ENCODE measurements at regions not wholly inside any gene's neighbourhood (a gene's known extent, or its start where the extent isn't known, plus 50 kb on each side); places are given as distances from the start of the nearest gene placed in this dataset.

DNA sequence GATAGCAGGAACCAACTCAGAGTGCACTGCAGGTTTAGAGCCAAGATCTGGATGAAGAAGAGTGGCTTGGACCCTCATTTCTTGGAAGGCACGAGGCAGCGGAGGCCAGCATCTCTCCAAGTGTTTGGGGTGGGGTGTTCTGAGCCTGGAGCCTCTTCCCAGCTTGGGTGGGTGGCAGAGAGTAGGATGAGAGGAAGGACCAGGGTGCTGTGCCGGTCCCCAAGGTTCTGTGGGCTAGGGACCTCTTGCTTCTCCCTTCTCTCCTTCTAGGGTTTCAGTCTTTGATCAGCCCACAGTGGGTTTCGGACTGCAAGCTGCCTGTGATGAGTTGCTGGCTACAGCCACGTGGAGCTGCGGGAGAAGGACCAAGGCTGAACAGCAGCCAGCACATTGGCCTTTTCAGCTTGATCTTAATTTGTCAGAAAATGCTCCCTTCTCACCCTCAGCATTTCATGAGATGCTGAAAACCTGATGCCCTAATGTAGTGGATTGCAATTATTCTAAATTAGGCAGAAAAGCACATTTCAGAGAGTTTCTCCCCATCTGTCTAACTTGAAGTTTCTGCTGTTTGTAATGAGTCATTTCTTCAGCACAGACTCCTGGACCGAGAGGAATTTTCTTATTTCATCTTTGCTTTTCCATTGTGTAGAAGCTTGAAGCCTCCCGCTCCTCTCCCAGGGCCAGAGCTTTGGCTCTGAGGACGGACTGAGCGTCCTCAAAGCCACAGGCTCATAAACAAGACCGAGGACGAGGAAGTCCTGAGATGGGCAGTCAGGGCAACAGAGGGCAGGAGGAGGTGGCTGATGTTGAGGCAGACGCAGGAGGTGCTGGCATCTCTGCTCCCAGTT lies 99.1 kb upstream of the HDAC4 start:
- Histone ChIP-seq H3K4me2 (replicated peaks; ENCODE audit: extremely low read depth, low read length, poor library complexity, severe bottlenecking) (peak overlapping the region; percentile 68), H3K9me3 (replicated peaks in 1 of 2; ENCODE audit: control insufficient read depth in 1 of 2, insufficient read depth in 1 of 2, low read length in 2 of 2) (peaks cover 0 to 8% of the 10 kb centered on the region in 2 donors), H3K9ac (ENCODE audit: insufficient read depth, low read length, poor library complexity, severe bottlenecking) (peak overlapping the region; percentile 86), H3K79me2 (ENCODE audit: insufficient read depth, low read length) (peaks cover 21% of the 10 kb centered on the region), H3K4me3 (replicated peaks in 1 of 3; ENCODE audit: low read depth in 2 of 3, low read length in 3 of 3) (peak overlapping the region in 1 of 3 experiments; percentile 57), H3K27me3 (ENCODE audit: control insufficient read depth in 2 of 2, insufficient read depth in 2 of 2, low read length in 2 of 2) (no peaks in the 10 kb centered on the region), H3K27ac (ENCODE audit: low read depth in 1 of 2, low read length in 2 of 2) (peak overlapping the region; percentile 97 to 100), H3K4me1 (ENCODE audit: control insufficient read depth in 1 of 2, insufficient read depth in 2 of 2, low read length in 2 of 2) (peaks cover 59 to 66% of the 10 kb centered on the region in 2 donors), H3K36me3 (replicated peaks in 1 of 2; ENCODE audit: control insufficient read depth in 1 of 2, insufficient read depth in 2 of 2, low read length in 2 of 2) (no peaks in the 10 kb centered on the region), H4K20me1 (ENCODE audit: insufficient read depth, low read length) (no peaks in the 10 kb centered on the region), H2AFZ (ENCODE audit: insufficient read depth, low read depth, low read length, poor library complexity, severe bottlenecking) (peak overlapping the region; percentile 67)
- DNase-seq, result peak; percentile 62 to 70 (median 66)
- Mint-ChIP-seq H3K4me1 (peaks cover 67% of the 10 kb centered on the region), H3K36me3 (peaks cover 5 to 11% of the 10 kb centered on the region in 2 donors), H3K9me3 (peaks cover 1 to 8% (median 7%) of the 10 kb centered on the region in 7 donors), H3K4me3 (peak overlapping the region; percentile 66 to 81), H3K27me3 (ENCODE audit: low read depth in 3 of 3) (peaks cover 0 to 4% (median 2%) of the 10 kb centered on the region in 3 donors), H3K27ac (peak overlapping the region; percentile 97 to 100 (median 99))
- intact Hi-C loops (cut with micrococcal nuclease), result loop anchor here (2.0 to 10.0 kb wide), 6 partner anchors 33 to 275 kb away; partner anchors contain the start of gene HDAC4 (in 1 of the 2)
- TF ChIP-seq, protein P1, sequence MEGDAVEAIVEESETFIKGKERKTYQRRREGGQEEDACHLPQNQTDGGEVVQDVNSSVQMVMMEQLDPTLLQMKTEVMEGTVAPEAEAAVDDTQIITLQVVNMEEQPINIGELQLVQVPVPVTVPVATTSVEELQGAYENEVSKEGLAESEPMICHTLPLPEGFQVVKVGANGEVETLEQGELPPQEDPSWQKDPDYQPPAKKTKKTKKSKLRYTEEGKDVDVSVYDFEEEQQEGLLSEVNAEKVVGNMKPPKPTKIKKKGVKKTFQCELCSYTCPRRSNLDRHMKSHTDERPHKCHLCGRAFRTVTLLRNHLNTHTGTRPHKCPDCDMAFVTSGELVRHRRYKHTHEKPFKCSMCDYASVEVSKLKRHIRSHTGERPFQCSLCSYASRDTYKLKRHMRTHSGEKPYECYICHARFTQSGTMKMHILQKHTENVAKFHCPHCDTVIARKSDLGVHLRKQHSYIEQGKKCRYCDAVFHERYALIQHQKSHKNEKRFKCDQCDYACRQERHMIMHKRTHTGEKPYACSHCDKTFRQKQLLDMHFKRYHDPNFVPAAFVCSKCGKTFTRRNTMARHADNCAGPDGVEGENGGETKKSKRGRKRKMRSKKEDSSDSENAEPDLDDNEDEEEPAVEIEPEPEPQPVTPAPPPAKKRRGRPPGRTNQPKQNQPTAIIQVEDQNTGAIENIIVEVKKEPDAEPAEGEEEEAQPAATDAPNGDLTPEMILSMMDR (IDR thresholded peaks at IDR 0.05), result no peak
- WGBS (ENCODE audit: insufficient coverage), result 37% methylated on average over 8 of the region's 13 CpGs

DNA sequence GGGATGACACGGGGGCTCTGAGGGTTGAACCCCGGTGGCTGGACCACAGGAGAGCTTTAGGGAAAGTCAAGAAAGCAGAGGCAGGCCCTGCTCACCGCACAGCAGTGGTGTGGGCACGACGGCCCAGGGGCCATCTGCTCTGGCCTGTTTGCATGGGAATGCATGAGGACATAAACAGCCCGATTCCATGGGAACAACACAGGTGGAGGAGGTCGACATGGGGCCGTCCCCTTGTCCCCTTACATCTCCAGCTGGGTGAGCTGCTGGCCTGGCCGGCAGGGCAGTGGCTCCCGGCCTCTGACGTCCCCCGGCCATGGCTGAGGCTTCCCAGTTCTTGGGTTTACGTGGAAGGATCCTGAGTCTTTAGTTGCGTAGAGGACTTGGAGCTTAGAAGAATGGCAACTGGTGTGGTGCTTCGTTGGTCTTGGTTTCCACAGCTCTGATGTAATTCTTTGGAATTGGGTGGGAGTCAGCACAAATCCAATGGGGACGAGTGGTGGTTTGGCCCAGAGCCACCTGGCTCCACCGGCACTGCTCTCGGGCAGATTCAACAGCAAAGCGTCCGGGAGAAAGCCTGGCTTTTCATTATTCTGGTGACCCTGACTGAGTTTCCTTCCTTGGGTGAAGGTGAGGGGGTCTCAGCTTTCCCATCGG lies 98.3 kb upstream of the HDAC4 start:
- TF ChIP-seq, protein P1 (IDR thresholded peaks at IDR 0.05), result no peak
- no peak for DNase-seq
- Mint-ChIP-seq H3K27me3 (ENCODE audit: low read depth in 3 of 3) (peaks cover 0 to 5% (median 2%) of the 10 kb centered on the region in 3 donors), H3K9me3 (peaks cover 1 to 8% (median 7%) of the 10 kb centered on the region in 7 donors), H3K36me3 (peaks cover 5 to 11% of the 10 kb centered on the region in 2 donors), H3K4me3 (no peak overlapping the region), H3K4me1 (peaks cover 60% of the 10 kb centered on the region), H3K27ac (peak overlapping the region in 5 of 7 donors; percentile 6 to 100 (median 97))
- Histone ChIP-seq H3K4me3 (replicated peaks in 1 of 3; ENCODE audit: low read depth in 2 of 3, low read length in 3 of 3) (no peak overlapping the region), H3K4me1 (ENCODE audit: control insufficient read depth in 1 of 2, insufficient read depth in 2 of 2, low read length in 2 of 2) (peaks cover 51 to 57% of the 10 kb centered on the region in 2 donors), H4K20me1 (ENCODE audit: insufficient read depth, low read length) (no peaks in the 10 kb centered on the region), H3K36me3 (replicated peaks in 1 of 2; ENCODE audit: control insufficient read depth in 1 of 2, insufficient read depth in 2 of 2, low read length in 2 of 2) (no peaks in the 10 kb centered on the region), H3K9me3 (replicated peaks in 1 of 2; ENCODE audit: control insufficient read depth in 1 of 2, insufficient read depth in 1 of 2, low read length in 2 of 2) (peaks cover 0 to 8% of the 10 kb centered on the region in 2 donors), H3K27ac (ENCODE audit: low read depth in 1 of 2, low read length in 2 of 2) (peak overlapping the region; percentile 97 to 100), H3K79me2 (ENCODE audit: insufficient read depth, low read length) (peaks cover 21% of the 10 kb centered on the region), H3K9ac (ENCODE audit: insufficient read depth, low read length, poor library complexity, severe bottlenecking) (no peak overlapping the region), H2AFZ (ENCODE audit: insufficient read depth, low read depth, low read length, poor library complexity, severe bottlenecking) (no peak overlapping the region), H3K4me2 (replicated peaks; ENCODE audit: extremely low read depth, low read length, poor library complexity, severe bottlenecking) (no peak overlapping the region), H3K27me3 (ENCODE audit: control insufficient read depth in 2 of 2, insufficient read depth in 2 of 2, low read length in 2 of 2) (no peaks in the 10 kb centered on the region)
- intact Hi-C loops (cut with micrococcal nuclease), result no loop called here
- WGBS (ENCODE audit: insufficient coverage), result 93% methylated on average over 18 of the region's 21 CpGs
